HG02970 (cell line): ENCODE measurements at regions not wholly inside any gene's neighbourhood (a gene's known extent, or its start where the extent isn't known, plus 50 kb on each side); places are given as distances from the start of the nearest gene placed in this dataset.
"Not testable (repeated sequence)": the region's sequence is repeated elsewhere in the genome, so short reads cannot be mapped to it uniquely, and the experiment has no call there.

Experiments used
- ATAC-seq: cut with Tn5 transposase; IDR thresholded peaks from one replicate; pipeline ENCODE4 v1.9.1; 2021; ENCODE audit warnings: mild to moderate bottlenecking, moderate library complexity, moderate number of reproducible peaks; ENCODE audit not compliant: unreplicated experiment, low FRiP score

GRCh38 chr4:127417885-127418535 lies 214.7 kb upstream of the INTU start:
- no peak for ATAC-seq

- no peak for ATAC-seq
Measured at GRCh38 chr4:127419431-127419830, 213.3 kb upstream of the INTU start.

- ATAC-seq: no peak
Measured at GRCh38 chr4:127421437-127421836, 211.3 kb upstream of the INTU start.

GRCh38 chr4:127425202-127425845 lies 207.4 kb upstream of the INTU start:
- no peak for ATAC-seq

- ATAC-seq: no peak
Measured at GRCh38 chr4:127425851-127426250, 206.9 kb upstream of the INTU start.

- no peak for ATAC-seq
Measured at GRCh38 chr4:127441571-127441970, 191.2 kb upstream of the INTU start.

GRCh38 chr4:127445471-127445870 lies 187.3 kb upstream of the INTU start:
- no peak for ATAC-seq

- ATAC-seq: no peak
Measured at GRCh38 chr4:127446427-127446885, 186.3 kb upstream of the INTU start.

- ATAC-seq: no peak
Measured at GRCh38 chr4:127448986-127449385, 183.8 kb upstream of the INTU start.

GRCh38 chr4:127449449-127449848 lies 183.3 kb upstream of the INTU start:
- no peak for ATAC-seq

GRCh38 chr4:127450276-127450675 lies 182.5 kb upstream of the INTU start:
- ATAC-seq: no peak

- no peak for ATAC-seq
Measured at GRCh38 chr4:127463883-127464282, 168.9 kb upstream of the INTU start.

- ATAC-seq: no peak
Measured at GRCh38 chr4:127469542-127469941, 163.2 kb upstream of the INTU start.

GRCh38 chr4:127469959-127470809 lies 162.6 kb upstream of the INTU start:
- no peak for ATAC-seq

GRCh38 chr4:127478271-127478670 lies 154.5 kb upstream of the INTU start:
- not testable (repeated sequence) for ATAC-seq

GRCh38 chr4:127479031-127479622 lies 153.6 kb upstream of the INTU start:
- ATAC-seq: no peak

GRCh38 chr4:127482049-127482448 lies 150.7 kb upstream of the INTU start:
- no peak for ATAC-seq

GRCh38 chr4:127484117-127484516 lies 148.6 kb upstream of the INTU start:
- ATAC-seq: no peak

- no peak for ATAC-seq
Measured at GRCh38 chr4:127486248-127486647, 146.5 kb upstream of the INTU start.

GRCh38 chr4:127491571-127491970 lies 141.2 kb upstream of the INTU start:
- no peak for ATAC-seq

- ATAC-seq: not testable (repeated sequence)
Measured at GRCh38 chr4:127496875-127497274, 135.9 kb upstream of the INTU start.
